H1 (cell line): ENCODE measurements at regions not wholly inside any gene's neighbourhood (a gene's known extent, or its start where the extent isn't known, plus 50 kb on each side); places are given as distances from the start of the nearest gene placed in this dataset.

Experiments used
- CHD1 ChIP-seq: IDR thresholded peaks from 2 replicates; pipeline ENCODE4 v1.6.1; 2012; ENCODE audit warnings: low read depth, low read length, improper control_type of control experiment
- TF ChIP-seq, protein P1 (sequence below), 3 experiments: IDR thresholded peaks; 1 replicate in 2 of 3; 2 replicates in 1 of 3; pipeline versions ENCODE4 v1.5.1 to v1.6.1; 2011; ENCODE audit warnings: low read length in 3 of 3, mild to moderate bottlenecking in 3 of 3, inconsistent platforms in 2 of 3, low read depth in 1 of 3, moderate library complexity in 1 of 3; ENCODE audit not compliant: insufficient read depth in 1 of 3; ENCODE audit errors: control extremely low read depth in 1 of 3

DNA sequence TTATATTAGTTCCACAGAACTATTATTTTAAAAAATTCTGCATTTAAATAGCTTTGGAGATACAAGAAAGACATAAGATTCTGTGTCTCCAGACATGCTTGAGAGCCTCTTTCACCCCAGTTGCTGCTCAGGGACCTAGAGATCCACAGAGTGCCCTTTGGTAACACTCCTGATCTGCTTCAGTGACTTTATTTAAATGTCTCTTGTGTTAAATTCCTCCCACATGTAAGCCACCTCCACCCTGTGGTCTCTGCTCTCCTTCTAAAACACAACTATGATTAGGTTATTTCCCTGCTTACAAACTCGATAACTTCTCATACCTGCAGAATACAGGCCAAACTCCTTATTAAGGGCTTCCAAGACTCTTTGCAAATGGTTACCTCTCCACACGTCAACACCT is 141.0 kb downstream of the RFC3 start:
- no peak for TF ChIP-seq CHD1
- TF ChIP-seq, protein P1, sequence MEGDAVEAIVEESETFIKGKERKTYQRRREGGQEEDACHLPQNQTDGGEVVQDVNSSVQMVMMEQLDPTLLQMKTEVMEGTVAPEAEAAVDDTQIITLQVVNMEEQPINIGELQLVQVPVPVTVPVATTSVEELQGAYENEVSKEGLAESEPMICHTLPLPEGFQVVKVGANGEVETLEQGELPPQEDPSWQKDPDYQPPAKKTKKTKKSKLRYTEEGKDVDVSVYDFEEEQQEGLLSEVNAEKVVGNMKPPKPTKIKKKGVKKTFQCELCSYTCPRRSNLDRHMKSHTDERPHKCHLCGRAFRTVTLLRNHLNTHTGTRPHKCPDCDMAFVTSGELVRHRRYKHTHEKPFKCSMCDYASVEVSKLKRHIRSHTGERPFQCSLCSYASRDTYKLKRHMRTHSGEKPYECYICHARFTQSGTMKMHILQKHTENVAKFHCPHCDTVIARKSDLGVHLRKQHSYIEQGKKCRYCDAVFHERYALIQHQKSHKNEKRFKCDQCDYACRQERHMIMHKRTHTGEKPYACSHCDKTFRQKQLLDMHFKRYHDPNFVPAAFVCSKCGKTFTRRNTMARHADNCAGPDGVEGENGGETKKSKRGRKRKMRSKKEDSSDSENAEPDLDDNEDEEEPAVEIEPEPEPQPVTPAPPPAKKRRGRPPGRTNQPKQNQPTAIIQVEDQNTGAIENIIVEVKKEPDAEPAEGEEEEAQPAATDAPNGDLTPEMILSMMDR (IDR thresholded peaks at IDR 0.05; ENCODE audit: control extremely low read depth in 1 of 3, insufficient read depth in 1 of 3, low read depth in 1 of 3, low read length in 3 of 3): no peak
